Pancreas (tissue), 10 donors: ENCODE measurements at regions not wholly inside any gene's neighbourhood (a gene's known extent, or its start where the extent isn't known, plus 50 kb on each side); places are given as distances from the start of the nearest gene placed in this dataset.

Experiments
- ATAC-seq, 4 donors: fragments of 200-7000 bp; cut with Tn5 transposase; one replicate each; pipeline versions ENCODE4 v1.8.0 to v1.9.1; 2020; ENCODE audit warnings: mild to moderate bottlenecking in 4 of 4, moderate library complexity in 4 of 4
- DNase-seq, 6 donors: peaks; one replicate each; pipeline ENCODE4 v3.0.0-alpha.2; 2020
- FAIRE-seq: peaks from 2 replicates; lab custom pipeline; 2012; peaks lifted over from hg19 to GRCh38; lab: Jason Lieb, UNC
- H3K27ac ChIP-seq, 4 donors: fragments of 200-600 bp; sonication (generic); 1 replicate in 3 of 4; 2 replicates in 1 of 4; pipeline versions ENCODE4 v1.5.0 to v1.8.0; 2020
- H3K27me3 ChIP-seq, 4 donors: fragments of 200-600 bp; one replicate each; pipeline ENCODE4 v1.8.0; 2021
- H3K36me3 ChIP-seq, 3 donors: fragments of 200-600 bp; sonication (generic) in 1 of 3; one replicate each; pipeline versions ENCODE4 v1.5.0 to v1.8.0; 2020 to 2021
- H3K4me1 ChIP-seq, 3 donors: fragments of 200-600 bp; one replicate each; pipeline ENCODE4 v1.8.0; 2021
- H3K4me3 ChIP-seq, 4 donors: fragments of 200-600 bp; sonication (generic) in 2 of 4; one replicate each; pipeline versions ENCODE4 v1.5.0 to v1.8.0; 2020 to 2021
- H3K9me3 ChIP-seq, 4 donors: fragments of 200-600 bp; one replicate each; pipeline ENCODE4 v1.8.0; 2021
- WGBS, 2 donors: extraction: QIAGEN DNeasy Blood & Tissue Kit; methylation state at CpG; one replicate each; pipeline ENCODE4 v1.1.7; 2013; 5-methylcytosine and 5-hydroxymethylcytosine counted together
- intact Hi-C, 3 donors: fragments of 100-400 bp; cut with DNase I; formaldehyde crosslinking; loops; one replicate each; pipeline versions ENCODE4 v1.11.1 to v1.14.2; 2022
- TF ChIP-seq, protein P1 (sequence below), 4 donors: fragments of 200-600 bp; sonication (generic) in 3 of 4; IDR thresholded peaks; one replicate each; pipeline versions ENCODE4 v1.5.0 to v1.8.0; 2021; ENCODE audit warnings: antibody characterized with exemption in 4 of 4
- donor health status: healthy with polysubstance abuse.
- donor health status: DM: no; HTN: no; CAD: no; lungs with moderate emphysema.
- donor health status: DM: no; HTN: no; CAD: no.
- donor health status: control.
- donor health status: control.
- donor health status: Bipolar disorder and iron deficiency.
- donor health status: DM: yes; HTN: yes; CAD: no.
- donor health status: DM: no; HTN: no; CAD: no.
- donor health status: DM: no; HTN: no; CAD: no.
- donor health status: DM: yes; HTN: yes; CAD: no.

DNA sequence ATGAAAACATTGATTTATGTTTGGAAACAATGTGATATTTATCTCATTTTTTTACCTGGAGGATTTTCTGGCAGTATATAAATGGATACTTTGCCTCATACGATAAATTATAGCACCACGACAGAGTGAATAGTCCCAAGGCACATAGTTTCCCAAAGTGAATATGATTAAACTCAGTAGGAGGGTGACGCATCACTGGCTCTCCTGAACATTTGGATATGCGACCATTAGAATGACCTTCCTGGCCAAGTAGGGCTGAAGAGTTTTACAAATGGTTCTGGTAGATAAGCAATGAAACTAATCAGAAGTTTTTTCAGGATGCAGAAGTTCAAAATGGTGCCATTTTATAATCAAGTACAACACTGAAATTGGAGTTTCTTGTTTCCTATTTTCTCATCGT, 397.7 kb downstream of the AASDHPPT start:
- Histone ChIP-seq H3K4me3 (no peak overlapping the region), H3K9me3 (no peaks in the 10 kb centered on the region), H3K27me3 (no peaks in the 10 kb centered on the region), H3K4me1 (no peaks in the 10 kb centered on the region), H3K27ac (no peak overlapping the region), H3K36me3 (no peaks in the 10 kb centered on the region)
- TF ChIP-seq, protein P1, sequence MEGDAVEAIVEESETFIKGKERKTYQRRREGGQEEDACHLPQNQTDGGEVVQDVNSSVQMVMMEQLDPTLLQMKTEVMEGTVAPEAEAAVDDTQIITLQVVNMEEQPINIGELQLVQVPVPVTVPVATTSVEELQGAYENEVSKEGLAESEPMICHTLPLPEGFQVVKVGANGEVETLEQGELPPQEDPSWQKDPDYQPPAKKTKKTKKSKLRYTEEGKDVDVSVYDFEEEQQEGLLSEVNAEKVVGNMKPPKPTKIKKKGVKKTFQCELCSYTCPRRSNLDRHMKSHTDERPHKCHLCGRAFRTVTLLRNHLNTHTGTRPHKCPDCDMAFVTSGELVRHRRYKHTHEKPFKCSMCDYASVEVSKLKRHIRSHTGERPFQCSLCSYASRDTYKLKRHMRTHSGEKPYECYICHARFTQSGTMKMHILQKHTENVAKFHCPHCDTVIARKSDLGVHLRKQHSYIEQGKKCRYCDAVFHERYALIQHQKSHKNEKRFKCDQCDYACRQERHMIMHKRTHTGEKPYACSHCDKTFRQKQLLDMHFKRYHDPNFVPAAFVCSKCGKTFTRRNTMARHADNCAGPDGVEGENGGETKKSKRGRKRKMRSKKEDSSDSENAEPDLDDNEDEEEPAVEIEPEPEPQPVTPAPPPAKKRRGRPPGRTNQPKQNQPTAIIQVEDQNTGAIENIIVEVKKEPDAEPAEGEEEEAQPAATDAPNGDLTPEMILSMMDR (IDR thresholded peaks at IDR 0.05) = no peak
- DNase-seq = no peak
- WGBS, 2 donors = 49 to 85% methylated on average over 5 of the region's 5 CpGs
- no peak for ATAC-seq
- intact Hi-C loops = no loop called here
- no peak for FAIRE-seq

DNA sequence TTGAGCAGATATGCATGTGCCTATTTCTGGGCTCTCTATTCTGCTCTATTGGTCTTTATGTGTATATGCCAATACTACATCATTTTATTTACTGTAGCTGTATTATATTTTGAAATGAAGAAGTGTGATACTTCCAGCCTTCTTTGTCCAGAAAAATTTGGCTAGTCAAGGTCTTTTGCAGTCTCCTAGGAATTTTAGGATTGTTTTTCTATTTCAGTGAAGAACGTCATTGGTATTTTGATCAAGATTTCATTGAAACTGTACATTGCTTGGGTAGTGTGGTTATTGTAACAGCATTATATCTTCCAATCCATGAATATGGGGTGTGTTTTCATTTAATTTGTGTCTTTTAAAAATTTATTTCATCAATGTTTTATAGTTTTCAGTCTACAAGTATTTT, 400.3 kb downstream of the AASDHPPT start:
- WGBS, 2 donors = 71 to 85% methylated on average over 1 of the region's 1 CpG
- no peaks in the 10 kb centered on the region for H3K27me3 ChIP-seq
- H3K4me3 ChIP-seq = no peak overlapping the region
- ATAC-seq = no peak
- H3K27ac ChIP-seq = no peak overlapping the region
- H3K9me3 ChIP-seq = no peaks in the 10 kb centered on the region
- intact Hi-C loops = no loop called here
- DNase-seq = no peak
- H3K36me3 ChIP-seq = no peaks in the 10 kb centered on the region
- FAIRE-seq = no peak
- peaks cover 0 to 3% (median 0%) of the 10 kb centered on the region in 3 donors for H3K4me1 ChIP-seq
- TF ChIP-seq, protein P1 (IDR thresholded peaks at IDR 0.05) = no peak

DNA sequence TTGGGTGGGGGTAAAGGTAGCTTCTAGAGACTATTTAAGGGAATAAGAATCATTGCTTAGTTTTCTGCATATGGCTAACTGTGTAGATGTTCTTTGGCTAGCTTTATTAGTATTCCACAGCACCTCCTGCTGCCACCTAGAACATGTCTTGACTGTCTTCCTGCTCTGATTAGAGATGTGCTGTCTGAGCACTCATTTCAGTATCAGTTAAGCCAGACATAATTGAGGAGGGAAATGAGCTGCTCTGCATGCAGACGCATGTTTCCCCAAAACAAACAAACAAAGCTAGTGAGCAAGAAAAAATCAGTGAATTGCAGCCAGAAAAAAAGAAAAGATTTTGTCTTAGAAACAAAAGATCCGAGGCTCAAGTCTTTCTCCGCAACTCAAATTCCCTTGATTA, 402.2 kb downstream of the AASDHPPT start:
- DNase-seq = no peak
- no peaks in the 10 kb centered on the region for H3K9me3 ChIP-seq
- ATAC-seq = no peak
- no peak for FAIRE-seq
- TF ChIP-seq, protein P1 (IDR thresholded peaks at IDR 0.05) = no peak
- H3K36me3 ChIP-seq = no peaks in the 10 kb centered on the region
- H3K27ac ChIP-seq = no peak overlapping the region
- H3K27me3 ChIP-seq = no peaks in the 10 kb centered on the region
- 81 to 89% methylated on average over 3 of the region's 3 CpGs for WGBS, 2 donors
- intact Hi-C loops = no loop called here
- H3K4me1 ChIP-seq = peaks cover 0 to 6% (median 0%) of the 10 kb centered on the region in 3 donors
- H3K4me3 ChIP-seq = no peak overlapping the region

DNA sequence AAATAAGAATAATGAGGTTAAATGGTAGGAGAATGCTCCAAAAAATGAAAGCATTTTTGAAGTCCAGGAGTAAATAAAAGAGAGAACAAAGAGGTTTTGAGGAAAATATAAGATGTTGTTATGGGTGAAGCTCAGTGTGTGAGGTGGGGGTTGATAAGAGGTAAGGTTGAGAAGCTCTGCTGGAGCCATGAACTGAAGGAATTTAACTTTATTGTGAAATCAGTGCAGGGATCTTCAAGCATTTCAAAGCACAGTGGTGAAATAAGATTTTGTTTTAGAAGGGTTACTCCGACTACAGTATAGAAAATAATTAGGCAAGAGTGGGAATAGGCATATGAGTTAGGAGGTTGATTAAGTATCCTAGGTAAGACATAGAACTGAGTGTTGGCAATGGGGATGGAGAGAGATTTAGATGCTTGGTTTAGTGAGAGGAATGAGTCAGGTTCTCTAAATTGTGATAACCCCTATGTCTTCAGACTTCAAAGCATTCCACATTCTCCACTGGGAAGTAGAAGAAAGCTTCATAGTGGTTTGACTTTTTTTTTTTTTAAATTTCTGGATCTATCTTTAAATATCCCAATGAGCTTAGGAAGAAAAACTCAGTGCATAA, 403.2 kb downstream of the AASDHPPT start:
- Histone ChIP-seq H3K4me3 (no peak overlapping the region), H3K36me3 (no peaks in the 10 kb centered on the region), H3K27ac (no peak overlapping the region), H3K9me3 (no peaks in the 10 kb centered on the region), H3K27me3 (no peaks in the 10 kb centered on the region), H3K4me1 (peaks cover 0 to 6% (median 0%) of the 10 kb centered on the region in 3 donors)
- FAIRE-seq (no peak), ATAC-seq (no peak), DNase-seq (no peak)
- TF ChIP-seq, protein P1 (IDR thresholded peaks at IDR 0.05) = no peak
- WGBS, 2 donors = 70 to 80% methylated on average over 1 of the region's 1 CpG
- intact Hi-C loops = no loop called here
